Fibroblast of lung (primary cell): ENCODE measurements at regions not wholly inside any gene's neighbourhood (a gene's known extent, or its start where the extent isn't known, plus 50 kb on each side); places are given as distances from the start of the nearest gene placed in this dataset.

Experiments
- EZH2 ChIP-seq: IDR thresholded peaks from 2 replicates; pipeline ENCODE4 v1.5.1; 2012; ENCODE audit warnings: low read length, control low read depth, mild to moderate bottlenecking; ENCODE audit errors: missing control alignments
- TF ChIP-seq, protein P1 (sequence below), 2 donors: IDR thresholded peaks in 1 of 2; conservative IDR thresholded peaks in 1 of 2; 1 replicate in 1 of 2; 2 replicates in 1 of 2; pipeline ENCODE4 v1.5.1; 2011 to 2012; ENCODE audit warnings: low read length in 2 of 2, control low read depth in 1 of 2, inconsistent platforms in 1 of 2, low read depth in 1 of 2, mild to moderate bottlenecking in 1 of 2

DNA sequence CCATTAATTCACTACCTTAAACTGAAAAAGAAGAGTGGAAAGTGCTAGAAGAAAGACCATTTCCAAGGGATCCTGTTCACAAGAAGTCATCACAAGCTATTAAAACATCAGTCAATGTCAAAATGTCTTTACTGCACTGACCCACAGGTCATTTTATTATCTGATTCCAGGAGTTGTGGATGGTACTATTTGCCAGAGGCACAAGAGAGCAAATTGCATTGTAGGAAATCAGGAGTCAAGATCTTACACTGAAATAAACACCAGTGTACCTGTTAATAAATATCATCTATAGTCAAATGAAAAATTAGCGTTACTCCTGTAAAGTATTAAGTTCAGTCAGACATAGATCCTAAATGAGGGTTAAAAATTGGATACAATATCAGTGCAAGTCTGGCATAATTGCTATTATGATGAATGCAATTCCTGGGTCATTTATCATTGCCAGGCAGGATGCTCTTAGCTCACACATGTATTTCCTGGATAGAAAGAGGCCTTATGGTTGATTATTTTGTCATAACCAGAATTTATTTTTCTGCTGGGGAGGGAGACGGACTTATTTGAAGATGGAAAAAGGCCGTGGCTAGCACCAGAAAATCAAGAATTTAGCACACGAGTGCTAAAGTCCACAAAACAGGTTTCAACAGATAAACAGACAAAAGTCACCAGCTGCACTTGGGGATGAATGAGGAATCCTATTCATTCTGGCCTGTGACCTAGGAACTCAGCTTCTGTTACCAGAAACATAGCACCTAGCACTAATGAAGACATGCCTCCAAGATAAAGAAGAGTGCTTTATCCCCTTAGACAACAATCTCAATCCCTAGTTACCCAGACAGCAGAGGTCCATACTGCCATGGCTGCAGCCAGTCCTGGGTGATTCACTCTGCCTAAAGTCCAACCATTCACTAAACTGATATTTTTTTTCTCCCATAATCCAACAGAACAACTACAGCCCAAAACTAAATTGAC is 683.1 kb upstream of the POM121L12 start:
- TF ChIP-seq, protein P1, sequence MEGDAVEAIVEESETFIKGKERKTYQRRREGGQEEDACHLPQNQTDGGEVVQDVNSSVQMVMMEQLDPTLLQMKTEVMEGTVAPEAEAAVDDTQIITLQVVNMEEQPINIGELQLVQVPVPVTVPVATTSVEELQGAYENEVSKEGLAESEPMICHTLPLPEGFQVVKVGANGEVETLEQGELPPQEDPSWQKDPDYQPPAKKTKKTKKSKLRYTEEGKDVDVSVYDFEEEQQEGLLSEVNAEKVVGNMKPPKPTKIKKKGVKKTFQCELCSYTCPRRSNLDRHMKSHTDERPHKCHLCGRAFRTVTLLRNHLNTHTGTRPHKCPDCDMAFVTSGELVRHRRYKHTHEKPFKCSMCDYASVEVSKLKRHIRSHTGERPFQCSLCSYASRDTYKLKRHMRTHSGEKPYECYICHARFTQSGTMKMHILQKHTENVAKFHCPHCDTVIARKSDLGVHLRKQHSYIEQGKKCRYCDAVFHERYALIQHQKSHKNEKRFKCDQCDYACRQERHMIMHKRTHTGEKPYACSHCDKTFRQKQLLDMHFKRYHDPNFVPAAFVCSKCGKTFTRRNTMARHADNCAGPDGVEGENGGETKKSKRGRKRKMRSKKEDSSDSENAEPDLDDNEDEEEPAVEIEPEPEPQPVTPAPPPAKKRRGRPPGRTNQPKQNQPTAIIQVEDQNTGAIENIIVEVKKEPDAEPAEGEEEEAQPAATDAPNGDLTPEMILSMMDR (conservative IDR thresholded peaks at IDR 0.05 in 1 of 2, IDR thresholded peaks at IDR 0.05 in 1 of 2; ENCODE audit: low read depth in 1 of 2, low read length in 2 of 2), result no peak
- no peak for TF ChIP-seq EZH2
